ENCODE measurements at regions not wholly inside any gene's neighbourhood (a gene's known extent, or its start where the extent isn't known, plus 50 kb on each side); places are given as distances from the start of the nearest gene placed in this dataset.

DNA sequence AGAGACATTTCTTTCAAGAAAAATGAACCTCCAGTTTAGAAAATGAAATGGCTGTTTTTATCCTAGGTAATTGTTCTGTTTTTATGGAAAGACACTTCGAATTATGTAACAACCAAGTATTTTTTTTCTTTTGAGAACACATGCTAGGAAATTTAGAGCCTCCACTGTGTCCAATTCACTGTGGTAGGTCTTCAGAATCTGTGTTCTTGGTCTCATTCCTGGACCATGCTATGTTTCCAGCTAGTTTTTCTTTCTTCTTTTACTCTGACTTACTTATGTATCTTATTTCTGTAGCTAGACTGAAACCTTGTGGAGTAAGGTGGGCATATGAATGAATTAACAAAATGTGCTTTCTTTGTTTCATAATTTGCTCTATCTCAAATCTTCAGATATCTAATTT, 391.7 kb upstream of the KLHL29 start:
- Histone ChIP-seq H3K4me3 (ENCODE audit: low read depth, low read length) (no peak overlapping the region), H3K4me1 (ENCODE audit: control insufficient read depth, insufficient read depth, low read length) (no peaks in the 10 kb centered on the region), H3K36me3 (ENCODE audit: control insufficient read depth in 2 of 2, insufficient read depth in 1 of 2, low read length in 2 of 2) (no peaks in the 10 kb centered on the region), H3K27ac (ENCODE audit: extremely low read depth, low read depth, low read length) (no peak overlapping the region), H3K9me3 (ENCODE audit: control insufficient read depth, insufficient read depth, low read depth, low read length) (no peaks in the 10 kb centered on the region)
- CTCF ChIA-PET: no interaction called here
- POLR2A ChIA-PET: no interaction called here
- TF ChIP-seq ZFHX2 (tag by site-specific recombination; conservative IDR thresholded peaks at IDR 0.05): no peak
- no peak for TF ChIP-seq ZNF792 (tag by site-specific recombination; IDR thresholded peaks at IDR 0.05)
- no peak for TF ChIP-seq ZNF394 (tag by site-specific recombination; IDR thresholded peaks at IDR 0.05; ENCODE audit: borderline replicate concordance)
- TF ChIP-seq HOXA7 (CRISPR knock-in tag; IDR thresholded peaks at IDR 0.05; ENCODE audit: borderline replicate concordance): no peak
- no peak for TF ChIP-seq ZFP3 (tag by site-specific recombination; IDR thresholded peaks at IDR 0.05; ENCODE audit: low read depth)
- TF ChIP-seq, protein P1, sequence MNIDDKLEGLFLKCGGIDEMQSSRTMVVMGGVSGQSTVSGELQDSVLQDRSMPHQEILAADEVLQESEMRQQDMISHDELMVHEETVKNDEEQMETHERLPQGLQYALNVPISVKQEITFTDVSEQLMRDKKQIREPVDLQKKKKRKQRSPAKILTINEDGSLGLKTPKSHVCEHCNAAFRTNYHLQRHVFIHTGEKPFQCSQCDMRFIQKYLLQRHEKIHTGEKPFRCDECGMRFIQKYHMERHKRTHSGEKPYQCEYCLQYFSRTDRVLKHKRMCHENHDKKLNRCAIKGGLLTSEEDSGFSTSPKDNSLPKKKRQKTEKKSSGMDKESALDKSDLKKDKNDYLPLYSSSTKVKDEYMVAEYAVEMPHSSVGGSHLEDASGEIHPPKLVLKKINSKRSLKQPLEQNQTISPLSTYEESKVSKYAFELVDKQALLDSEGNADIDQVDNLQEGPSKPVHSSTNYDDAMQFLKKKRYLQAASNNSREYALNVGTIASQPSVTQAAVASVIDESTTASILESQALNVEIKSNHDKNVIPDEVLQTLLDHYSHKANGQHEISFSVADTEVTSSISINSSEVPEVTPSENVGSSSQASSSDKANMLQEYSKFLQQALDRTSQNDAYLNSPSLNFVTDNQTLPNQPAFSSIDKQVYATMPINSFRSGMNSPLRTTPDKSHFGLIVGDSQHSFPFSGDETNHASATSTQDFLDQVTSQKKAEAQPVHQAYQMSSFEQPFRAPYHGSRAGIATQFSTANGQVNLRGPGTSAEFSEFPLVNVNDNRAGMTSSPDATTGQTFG (tag by site-specific recombination; IDR thresholded peaks at IDR 0.05; ENCODE audit: borderline replicate concordance): no peak
- TF ChIP-seq ZNF514 (tag by site-specific recombination; IDR thresholded peaks at IDR 0.05): no peak
- TF ChIP-seq, protein P2, sequence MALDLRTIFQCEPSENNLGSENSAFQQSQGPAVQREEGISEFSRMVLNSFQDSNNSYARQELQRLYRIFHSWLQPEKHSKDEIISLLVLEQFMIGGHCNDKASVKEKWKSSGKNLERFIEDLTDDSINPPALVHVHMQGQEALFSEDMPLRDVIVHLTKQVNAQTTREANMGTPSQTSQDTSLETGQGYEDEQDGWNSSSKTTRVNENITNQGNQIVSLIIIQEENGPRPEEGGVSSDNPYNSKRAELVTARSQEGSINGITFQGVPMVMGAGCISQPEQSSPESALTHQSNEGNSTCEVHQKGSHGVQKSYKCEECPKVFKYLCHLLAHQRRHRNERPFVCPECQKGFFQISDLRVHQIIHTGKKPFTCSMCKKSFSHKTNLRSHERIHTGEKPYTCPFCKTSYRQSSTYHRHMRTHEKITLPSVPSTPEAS (tag by site-specific recombination; IDR thresholded peaks at IDR 0.05): no peak
- no peak for TF ChIP-seq SALL2 (tag by site-specific recombination; IDR thresholded peaks at IDR 0.05; ENCODE audit: borderline replicate concordance)
- TF ChIP-seq ZFP69B (tag by site-specific recombination; IDR thresholded peaks at IDR 0.05): no peak
- TF ChIP-seq ZBTB1 (tag by site-specific recombination; IDR thresholded peaks at IDR 0.05): no peak
- TF ChIP-seq ZNF558 (tag by site-specific recombination; IDR thresholded peaks at IDR 0.05): no peak
- TF ChIP-seq, protein P3, sequence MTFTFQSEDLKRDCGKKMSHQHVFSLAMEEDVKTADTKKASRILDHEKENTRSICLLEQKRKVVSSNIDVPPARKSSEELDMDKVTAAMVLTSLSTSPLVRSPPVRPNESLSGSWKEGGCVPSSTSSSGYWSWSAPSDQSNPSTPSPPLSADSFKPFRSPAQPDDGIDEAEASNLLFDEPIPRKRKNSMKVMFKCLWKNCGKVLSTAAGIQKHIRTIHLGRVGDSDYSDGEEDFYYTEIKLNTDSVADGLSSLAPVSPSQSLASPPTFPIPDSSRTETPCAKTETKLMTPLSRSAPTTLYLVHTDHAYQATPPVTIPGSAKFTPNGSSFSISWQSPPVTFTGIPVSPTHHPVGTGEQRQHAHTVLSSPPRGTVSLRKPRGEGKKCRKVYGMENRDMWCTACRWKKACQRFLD (tag by site-specific recombination; IDR thresholded peaks at IDR 0.05): no peak
- no peak for TF ChIP-seq GFI1B (tag by site-specific recombination; IDR thresholded peaks at IDR 0.05)
- no peak for TF ChIP-seq ZNF624 (tag by site-specific recombination; IDR thresholded peaks at IDR 0.05)
- no peak for TF ChIP-seq ZNF133 (tag by site-specific recombination; IDR thresholded peaks at IDR 0.05)
- TF ChIP-seq ZNF223 (tag by site-specific recombination; IDR thresholded peaks at IDR 0.05): no peak
- TF ChIP-seq ZNF510 (tag by site-specific recombination; IDR thresholded peaks at IDR 0.05; ENCODE audit: insufficient replicate concordance): no peak
- TF ChIP-seq ZNF157 (tag by site-specific recombination; IDR thresholded peaks at IDR 0.05): no peak

DNA sequence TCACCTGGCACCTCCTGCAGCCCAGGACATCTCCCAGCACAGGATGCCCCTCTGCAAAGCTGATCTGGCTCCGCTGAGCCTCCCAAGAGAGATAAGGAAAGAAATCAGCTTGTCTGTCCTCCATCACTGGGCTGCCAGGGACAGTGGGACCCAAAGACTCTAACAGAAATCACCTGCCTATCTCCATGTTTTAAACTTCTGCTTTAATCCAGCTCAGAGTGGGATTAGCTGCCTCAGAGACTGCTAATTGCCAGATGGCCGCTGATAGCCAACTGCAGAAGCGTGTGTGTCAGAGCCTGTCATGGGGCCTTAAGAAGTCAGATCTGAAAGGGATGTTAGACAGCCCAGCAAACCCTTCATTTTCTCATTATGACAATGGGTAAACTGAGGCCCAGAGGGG, 389.4 kb upstream of the KLHL29 start:
- Histone ChIP-seq H3K4me3 (ENCODE audit: low read depth, low read length) (no peak overlapping the region), H3K4me1 (ENCODE audit: control insufficient read depth, insufficient read depth, low read length) (no peaks in the 10 kb centered on the region), H3K27ac (ENCODE audit: extremely low read depth, low read depth, low read length) (no peak overlapping the region), H3K36me3 (ENCODE audit: control insufficient read depth in 2 of 2, insufficient read depth in 1 of 2, low read length in 2 of 2) (no peaks in the 10 kb centered on the region), H3K9me3 (ENCODE audit: control insufficient read depth, insufficient read depth, low read depth, low read length) (no peaks in the 10 kb centered on the region)
- TF ChIP-seq OSR2 (tag by site-specific recombination; IDR thresholded peaks at IDR 0.05): no peak
- TF ChIP-seq ZNF138 (tag by site-specific recombination; IDR thresholded peaks at IDR 0.05; ENCODE audit: borderline replicate concordance): no peak
- TF ChIP-seq, protein P4, sequence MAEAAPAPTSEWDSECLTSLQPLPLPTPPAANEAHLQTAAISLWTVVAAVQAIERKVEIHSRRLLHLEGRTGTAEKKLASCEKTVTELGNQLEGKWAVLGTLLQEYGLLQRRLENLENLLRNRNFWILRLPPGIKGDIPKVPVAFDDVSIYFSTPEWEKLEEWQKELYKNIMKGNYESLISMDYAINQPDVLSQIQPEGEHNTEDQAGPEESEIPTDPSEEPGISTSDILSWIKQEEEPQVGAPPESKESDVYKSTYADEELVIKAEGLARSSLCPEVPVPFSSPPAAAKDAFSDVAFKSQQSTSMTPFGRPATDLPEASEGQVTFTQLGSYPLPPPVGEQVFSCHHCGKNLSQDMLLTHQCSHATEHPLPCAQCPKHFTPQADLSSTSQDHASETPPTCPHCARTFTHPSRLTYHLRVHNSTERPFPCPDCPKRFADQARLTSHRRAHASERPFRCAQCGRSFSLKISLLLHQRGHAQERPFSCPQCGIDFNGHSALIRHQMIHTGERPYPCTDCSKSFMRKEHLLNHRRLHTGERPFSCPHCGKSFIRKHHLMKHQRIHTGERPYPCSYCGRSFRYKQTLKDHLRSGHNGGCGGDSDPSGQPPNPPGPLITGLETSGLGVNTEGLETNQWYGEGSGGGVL (tag by site-specific recombination; IDR thresholded peaks at IDR 0.05): no peak
- TF ChIP-seq ZNF558 (tag by site-specific recombination; IDR thresholded peaks at IDR 0.05): no peak
- no peak for TF ChIP-seq ZNF791 (tag by site-specific recombination; IDR thresholded peaks at IDR 0.05)
- no peak for TF ChIP-seq ZNF610 (tag by site-specific recombination; IDR thresholded peaks at IDR 0.05; ENCODE audit: borderline replicate concordance)
- TF ChIP-seq ZNF777 (tag by site-specific recombination; IDR thresholded peaks at IDR 0.05; ENCODE audit: borderline replicate concordance): no peak
- TF ChIP-seq ZNF548 (tag by site-specific recombination; IDR thresholded peaks at IDR 0.05): no peak
- no peak for TF ChIP-seq HOXC10 (CRISPR knock-in tag; IDR thresholded peaks at IDR 0.05)
- no peak for TF ChIP-seq ZNF473 (tag by site-specific recombination; IDR thresholded peaks at IDR 0.05)
- TF ChIP-seq TCF7L2 (IDR thresholded peaks at IDR 0.05; ENCODE audit: borderline replicate concordance, low read depth, low read length): no peak
- no peak for TF ChIP-seq SCRT2 (tag by site-specific recombination; IDR thresholded peaks at IDR 0.05)
- no peak for TF ChIP-seq ZNF660 (tag by site-specific recombination; IDR thresholded peaks at IDR 0.05)
- no peak for TF ChIP-seq ZNF311 (tag by site-specific recombination; IDR thresholded peaks at IDR 0.05; ENCODE audit: borderline replicate concordance)
- TF ChIP-seq ZNF658 (tag by site-specific recombination; IDR thresholded peaks at IDR 0.05): no peak
- ChIA-PET CTCF (interaction anchor here (0.5 kb wide), 1 partner anchor 27 kb away, joined by 3 read pairs; no protein-coding TSS in a partner anchor), POLR2A (no interaction called here)

Measured in HEK293 (cell line).